VCaP (cell line): ENCODE measurements at regions not wholly inside any gene's neighbourhood (a gene's known extent, or its start where the extent isn't known, plus 50 kb on each side); places are given as distances from the start of the nearest gene placed in this dataset.

Experiments
- H3K27ac ChIP-seq: fragments of 450-650 bp; 2 replicates; pipeline ENCODE4 v1.5.1; 2017
- CTCF ChIP-seq: fragments of 450-650 bp; conservative IDR thresholded peaks from 2 replicates; pipeline ENCODE4 v1.5.1; 2017; ENCODE audit warnings: mild to moderate bottlenecking, moderate library complexity

DNA sequence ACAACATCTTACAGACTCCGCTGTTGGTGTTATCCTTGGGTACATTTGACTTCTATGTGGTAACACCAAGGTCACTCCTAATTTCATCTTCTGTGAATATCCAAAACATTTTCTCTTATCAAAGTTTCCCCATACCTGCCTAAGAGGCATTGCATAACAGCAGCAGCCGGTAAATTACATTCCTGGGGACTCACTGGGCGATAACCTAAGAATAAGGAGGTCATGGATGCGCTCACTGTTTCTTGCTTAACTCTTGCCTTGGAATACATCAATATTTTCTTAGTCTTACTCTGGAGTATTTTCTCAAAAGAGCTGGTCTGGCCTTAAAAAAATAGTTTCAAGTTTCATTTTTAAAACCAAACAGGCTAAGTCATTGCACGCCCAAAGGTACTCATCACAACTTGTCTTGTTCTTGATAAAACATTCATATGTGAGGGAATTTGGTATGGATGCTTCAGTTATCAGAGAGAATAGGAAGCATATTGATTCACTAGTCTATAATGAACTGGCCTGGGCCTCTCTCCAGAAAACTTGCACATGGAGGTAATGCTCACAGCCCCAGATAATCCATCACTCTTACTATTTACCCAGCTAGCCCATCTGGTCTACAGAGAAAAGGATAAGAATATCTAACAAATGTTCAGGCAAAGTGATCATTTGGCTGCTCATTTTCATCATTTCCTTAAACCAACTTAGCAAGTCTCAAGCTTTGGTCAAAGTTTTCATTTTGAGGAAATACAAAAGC is 235.0 kb upstream of the ERCC4 start:
- TF ChIP-seq CTCF, result no peak
- H3K27ac ChIP-seq, result no peak overlapping the region

GRCh38 chr16:13696017-13696416 is 223.9 kb upstream of the ERCC4 start:
- no peak for TF ChIP-seq CTCF
- no peak overlapping the region for H3K27ac ChIP-seq

DNA sequence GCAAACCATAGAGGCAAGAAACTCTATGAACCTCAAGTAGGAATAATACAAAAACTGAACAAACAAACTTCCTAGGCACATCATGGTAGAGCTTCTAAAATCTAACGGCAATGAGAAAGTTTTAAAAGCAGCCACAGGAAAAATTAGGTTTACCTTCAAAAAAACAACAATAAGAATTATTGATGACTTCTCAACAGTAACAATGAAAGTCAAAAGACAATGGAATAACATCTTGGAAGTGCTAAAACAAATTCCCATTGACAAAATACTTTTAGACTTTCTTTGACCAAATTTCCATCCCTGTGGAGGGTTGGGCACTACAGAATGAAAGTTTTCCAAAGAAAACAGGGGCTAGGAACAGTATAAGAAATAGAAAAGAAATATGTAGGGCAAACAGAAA is 222.9 kb upstream of the ERCC4 start:
- no peak for TF ChIP-seq CTCF
- H3K27ac ChIP-seq, result no peak overlapping the region

DNA sequence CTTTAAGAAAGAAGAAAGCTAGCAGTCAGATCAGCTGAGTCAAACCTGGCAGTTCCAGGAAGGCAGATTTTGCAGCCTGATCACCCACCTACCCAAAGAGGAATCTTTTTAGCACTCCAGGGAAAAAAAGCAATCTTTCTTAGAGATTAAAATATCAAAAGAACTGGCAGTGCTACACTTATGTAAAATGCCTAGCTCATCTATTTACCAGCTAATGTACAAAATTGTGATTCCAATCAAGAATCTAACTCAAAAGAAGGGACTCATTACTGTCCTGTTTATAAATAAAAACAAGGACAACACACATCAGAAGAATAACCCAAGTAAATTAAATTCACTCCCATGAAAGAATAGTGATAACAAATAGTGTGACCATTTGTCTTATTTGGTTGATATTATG is 222.4 kb upstream of the ERCC4 start:
- H3K27ac ChIP-seq, result no peak overlapping the region
- no peak for TF ChIP-seq CTCF

DNA sequence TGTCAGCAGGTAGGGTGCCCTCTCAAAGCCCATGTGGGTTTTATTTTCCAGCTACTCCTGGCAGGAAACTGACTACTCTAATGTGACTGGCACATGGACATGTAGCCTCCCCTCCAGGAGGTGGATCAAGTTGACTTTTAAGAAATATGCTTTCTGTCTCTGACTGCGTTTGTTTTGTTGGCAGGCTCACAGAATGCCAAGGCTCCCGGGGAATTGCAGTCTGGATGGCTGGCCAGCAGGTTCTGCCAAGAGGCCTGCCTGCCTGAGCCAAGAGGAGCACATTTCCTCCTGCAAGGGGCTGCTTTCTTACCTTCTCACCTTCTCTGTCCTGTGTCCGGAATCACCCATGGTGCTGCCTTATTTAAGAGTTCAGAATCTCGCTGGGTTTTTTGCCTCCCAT is 217.3 kb upstream of the ERCC4 start:
- no peak overlapping the region for H3K27ac ChIP-seq
- TF ChIP-seq CTCF, result no peak

- no peak overlapping the region for H3K27ac ChIP-seq
- no peak for TF ChIP-seq CTCF
These were observed 211.4 kb upstream of the ERCC4 start for GRCh38 chr16:13708347-13709120.

- H3K27ac ChIP-seq, result no peak overlapping the region
- TF ChIP-seq CTCF, result no peak
These were observed 201.2 kb upstream of the ERCC4 start for GRCh38 chr16:13718748-13719147.
